IMR-90 (cell line): ENCODE measurements at regions not wholly inside any gene's neighbourhood (a gene's known extent, or its start where the extent isn't known, plus 50 kb on each side); places are given as distances from the start of the nearest gene placed in this dataset.

Source experiments
- ATAC-seq: fragments of 200-7000 bp; cut with Tn5 transposase; 2 replicates; pipeline ENCODE4 v1.9.1; 2020; ENCODE audit warnings: low read depth, mild to moderate bottlenecking, moderate library complexity
- BruUV-seq: library from RNA; stranded (reverse); fragments of 400-500 nt; replicated peaks from 2 replicates; lab custom pipeline; 2021; lab: Mats Ljungman, UMichigan
- CTCF ChIA-PET: fragments of 300-600 bp; formaldehyde crosslinking; extraction: SDS; loops from one replicate; lab custom pipeline; 2021; ENCODE audit warnings: antibody characterized with exemption; lab: Yijun Ruan, JAX
- POLR2A ChIA-PET: fragments of 300-600 bp; sonication (Branson Sonifier 250); formaldehyde crosslinking; loops from one replicate; lab custom pipeline; 2022; ENCODE audit warnings: antibody characterized with exemption; ENCODE audit not compliant: unreplicated experiment; lab: Charles Lee
- DNase-seq: peaks from one replicate; pipeline ENCODE4 v3.0.0; 2013
- H2AFZ ChIP-seq: replicated peaks from 2 replicates; pipeline ENCODE3; 2013; ENCODE audit warnings: low read length, mild to moderate bottlenecking; ENCODE audit not compliant: poor library complexity
- H2AK5ac ChIP-seq: 2 replicates; pipeline ENCODE4 v1.6.1; 2013; ENCODE audit warnings: low read depth, low read length, inconsistent platforms
- H2AK9ac ChIP-seq: replicated peaks from 2 replicates; pipeline ENCODE3; 2013; ENCODE audit warnings: mild to moderate bottlenecking, low read depth, low read length, moderate library complexity; ENCODE audit not compliant: poor library complexity
- H2BK120ac ChIP-seq: 2 replicates; pipeline ENCODE4 v1.6.1; 2013; ENCODE audit warnings: low read depth, low read length, inconsistent platforms
- H2BK15ac ChIP-seq: 3 replicates; pipeline ENCODE4 v1.6.1; 2013; ENCODE audit warnings: low read depth, low read length, inconsistent platforms
- H2BK20ac ChIP-seq: 2 replicates; pipeline ENCODE4 v1.6.1; 2013; ENCODE audit warnings: low read depth, mild to moderate bottlenecking, inconsistent platforms, low read length, moderate library complexity
- H2BK5ac ChIP-seq: 2 replicates; pipeline ENCODE4 v1.6.1; 2013; ENCODE audit warnings: mild to moderate bottlenecking, low read depth, low read length, inconsistent platforms; ENCODE audit not compliant: poor library complexity, severe bottlenecking
- H3K14ac ChIP-seq: replicated peaks from 2 replicates; pipeline ENCODE4 v1.6.1; 2013; ENCODE audit warnings: low read depth, low read length, inconsistent platforms
- H3K18ac ChIP-seq: 2 replicates; pipeline ENCODE4 v1.6.1; 2013; ENCODE audit warnings: low read depth, low read length, control low read depth
- H3K23ac ChIP-seq: 2 replicates; pipeline ENCODE4 v1.6.1; 2013; ENCODE audit warnings: low read depth, low read length, inconsistent platforms
- H3K27ac ChIP-seq: 2 replicates; pipeline ENCODE4 v1.5.1; 2013; ENCODE audit warnings: mild to moderate bottlenecking, control low read depth, low read length; ENCODE audit not compliant: insufficient read depth
- H3K27me3 ChIP-seq: 2 replicates; pipeline ENCODE4 v1.6.1; 2013; ENCODE audit warnings: low read length; ENCODE audit not compliant: control insufficient read depth, insufficient read depth
- H3K36me3 ChIP-seq: 2 replicates; pipeline ENCODE4 v1.6.1; 2013; ENCODE audit warnings: low read length, mixed read lengths; ENCODE audit not compliant: control insufficient read depth, insufficient read depth
- H3K4ac ChIP-seq: 2 replicates; pipeline ENCODE4 v1.6.1; 2013; ENCODE audit warnings: low read depth, low read length, inconsistent platforms
- H3K4me1 ChIP-seq: 2 replicates; pipeline ENCODE4 v1.6.1; 2013; ENCODE audit warnings: low read length, mixed read lengths; ENCODE audit not compliant: control insufficient read depth, insufficient read depth
- H3K4me2 ChIP-seq: 2 replicates; pipeline ENCODE4 v1.6.1; 2013; ENCODE audit warnings: low read depth, mild to moderate bottlenecking, control low read depth, low read length, moderate library complexity
- H3K4me3 ChIP-seq: 2 replicates; pipeline ENCODE4 v1.5.1; 2013; ENCODE audit warnings: low read depth, mild to moderate bottlenecking, control low read depth, low read length, moderate library complexity; ENCODE audit not compliant: insufficient read depth
- H3K56ac ChIP-seq: 2 replicates; pipeline ENCODE4 v1.6.1; 2013; ENCODE audit warnings: low read length, inconsistent platforms; ENCODE audit not compliant: insufficient read depth; ENCODE audit errors: extremely low read depth
- H3K79me1 ChIP-seq, 2 experiments: 2 replicates each; pipeline ENCODE4 v1.6.1; 2013; ENCODE audit warnings: low read length in 2 of 2, inconsistent platforms in 1 of 2, low read depth in 1 of 2
- H3K9ac ChIP-seq: 2 replicates; pipeline ENCODE4 v1.6.1; 2013; ENCODE audit warnings: low read depth, low read length, control low read depth
- H3K9me1 ChIP-seq: 2 replicates; pipeline ENCODE4 v1.6.1; 2013; ENCODE audit warnings: low read length, inconsistent platforms; ENCODE audit not compliant: insufficient read depth
- H3K9me3 ChIP-seq: 2 replicates; pipeline ENCODE4 v1.6.1; 2013; ENCODE audit warnings: low read length; ENCODE audit not compliant: control insufficient read depth, insufficient read depth
- H4K20me1 ChIP-seq: 2 replicates; pipeline ENCODE4 v1.6.1; 2013; ENCODE audit warnings: low read length, inconsistent platforms; ENCODE audit not compliant: insufficient read depth
- H4K5ac ChIP-seq: 2 replicates; pipeline ENCODE4 v1.6.1; 2013; ENCODE audit warnings: mild to moderate bottlenecking, low read depth, low read length, control low read depth
- H4K8ac ChIP-seq, 2 experiments: 2 replicates each; pipeline ENCODE4 v1.6.1; 2013; ENCODE audit warnings: low read depth in 2 of 2, low read length in 2 of 2, control low read depth in 1 of 2, inconsistent platforms in 1 of 2
- H4K91ac ChIP-seq: 2 replicates; pipeline ENCODE4 v1.6.1; 2013; ENCODE audit warnings: low read depth, low read length, inconsistent platforms; ENCODE audit not compliant: insufficient read depth
- BHLHE40 ChIP-seq: fragments of 150-350 bp; IDR thresholded peaks from 2 replicates; pipeline ENCODE4 v1.6.1; 2016; ENCODE audit warnings: mild to moderate bottlenecking, low read depth, low read length
- CEBPB ChIP-seq: IDR thresholded peaks from 2 replicates; pipeline ENCODE4 v1.6.1; 2012; ENCODE audit warnings: low read depth, low read length, improper control_type of control experiment
- CHD1 ChIP-seq: IDR thresholded peaks from 2 replicates; pipeline ENCODE4 v1.6.1; 2012; ENCODE audit warnings: low read depth, low read length, improper control_type of control experiment
- MXI1 ChIP-seq: IDR thresholded peaks from 2 replicates; pipeline ENCODE4 v1.6.1; 2012; ENCODE audit warnings: low read depth, mild to moderate bottlenecking, low read length, moderate library complexity, borderline replicate concordance
- NFE2L2 ChIP-seq: fragments of 150-350 bp; IDR thresholded peaks from 2 replicates; pipeline ENCODE4 v1.6.1; 2016; ENCODE audit warnings: low read depth, mild to moderate bottlenecking, low read length
- POLR2A ChIP-seq: IDR thresholded peaks from 2 replicates; pipeline ENCODE4 v1.6.1; 2012; ENCODE audit warnings: mild to moderate bottlenecking, low read depth, low read length
- RAD21 ChIP-seq: IDR thresholded peaks from 2 replicates; pipeline ENCODE4 v1.6.1; 2012; ENCODE audit warnings: low read length, improper control_type of control experiment
- RCOR1 ChIP-seq: IDR thresholded peaks from 2 replicates; pipeline ENCODE4 v1.6.1; 2012; ENCODE audit warnings: mild to moderate bottlenecking, low read length, improper control_type of control experiment; ENCODE audit not compliant: insufficient replicate concordance
- RFX5 ChIP-seq: IDR thresholded peaks from 2 replicates; pipeline ENCODE4 v1.8.0; 2012; ENCODE audit warnings: low read depth, mild to moderate bottlenecking, low read length, moderate library complexity
- SMC3 ChIP-seq: fragments of 150-350 bp; IDR thresholded peaks from 2 replicates; pipeline ENCODE4 v1.6.1; 2016; ENCODE audit warnings: low read depth, mild to moderate bottlenecking, antibody characterized with exemption, low read length, moderate library complexity
- USF2 ChIP-seq: fragments of 150-350 bp; IDR thresholded peaks from 2 replicates; pipeline ENCODE4 v1.6.1; 2017; ENCODE audit warnings: mild to moderate bottlenecking, antibody characterized with exemption, low read length, low read depth
- WGBS, 2 experiments: methylation state at CpG; one replicate each; pipeline versions ENCODE4 v1.1.5 to v1.1.7; 2013; ENCODE audit warnings: missing lambda C conversion rate in 2 of 2; ENCODE audit not compliant: insufficient read length in 1 of 2; ENCODE audit errors: extremely low coverage in 2 of 2; 5-methylcytosine and 5-hydroxymethylcytosine counted together
- dilution Hi-C: fragments of 300-500 bp; cut with HindIII; formaldehyde crosslinking; loops from one replicate; pipeline ENCODE4 v1.14.3; 2018; ENCODE audit warnings: low sequenced_read_pairs; ENCODE audit not compliant: unreplicated experiment
- in situ Hi-C: fragments of 300-500 bp; cut with MboI; formaldehyde crosslinking; loops from 3 replicates; pipeline ENCODE4 v1.14.3; 2019; ENCODE audit warnings: low sequenced_read_pairs, inconsistent platforms, mixed read lengths
- intact Hi-C: fragments of 100-400 bp; cut with micrococcal nuclease; formaldehyde crosslinking; loops from 2 replicates; pipeline ENCODE4 v1.10.0; 2022
- TF ChIP-seq, protein P1 (sequence below): conservative IDR thresholded peaks from 2 replicates; pipeline ENCODE4 v1.5.1; 2012; ENCODE audit warnings: mild to moderate bottlenecking, low read depth, low read length, improper control_type of control experiment
- TF ChIP-seq, protein P2 (sequence below): fragments of 150-350 bp; IDR thresholded peaks from 2 replicates; pipeline ENCODE4 v1.6.1; 2016; ENCODE audit warnings: low read depth, mild to moderate bottlenecking, low read length, moderate library complexity, borderline replicate concordance

GRCh38 chr3:178079966-178080365, 456.3 kb upstream of the KCNMB2 start:
- Histone ChIP-seq H2AK9ac (no peak overlapping the region), H4K20me1 (no peaks in the 10 kb centered on the region), H2BK120ac (no peak overlapping the region), H3K4me1 (peaks cover 7% of the 10 kb centered on the region), H2BK5ac (no peak overlapping the region), H3K9me1 (peaks cover 2% of the 10 kb centered on the region; the same call in 1 of the 2 replicates), H2BK20ac (no peak overlapping the region), H2AFZ (no peak overlapping the region), H4K8ac (no peak overlapping the region), H3K18ac (no peak overlapping the region; the same call in 1 of the 2 replicates), H3K4me3 (no peak overlapping the region), H3K27me3 (no peaks in the 10 kb centered on the region), H3K14ac (no peak overlapping the region), H3K9me3 (no peaks in the 10 kb centered on the region), H3K79me1 (no peaks in the 10 kb centered on the region), H3K23ac (no peak overlapping the region), H3K9ac (no peak overlapping the region), H3K27ac (no peak overlapping the region), H3K4me2 (no peak overlapping the region), H3K36me3 (no peaks in the 10 kb centered on the region), H4K91ac (no peak overlapping the region), H4K5ac (peak overlapping the region; percentile 13; the same call in 1 of the 2 replicates), H3K4ac (no peak overlapping the region), H2AK5ac (no peak overlapping the region), H3K56ac (no peak overlapping the region), H2BK15ac (no peak overlapping the region)
- DNase-seq = no peak
- intact Hi-C loops = loop anchor here (10.0 kb wide), 1 partner anchor 245 kb away; no protein-coding TSS in a partner anchor
- WGBS, 2 experiments = no CpG with 5 or more reads among the region's 1 CpG
- BruUV-seq = no TSS peak
- ChIA-PET POLR2A (no interaction called here), CTCF (no interaction called here)
- TF ChIP-seq, protein P1, sequence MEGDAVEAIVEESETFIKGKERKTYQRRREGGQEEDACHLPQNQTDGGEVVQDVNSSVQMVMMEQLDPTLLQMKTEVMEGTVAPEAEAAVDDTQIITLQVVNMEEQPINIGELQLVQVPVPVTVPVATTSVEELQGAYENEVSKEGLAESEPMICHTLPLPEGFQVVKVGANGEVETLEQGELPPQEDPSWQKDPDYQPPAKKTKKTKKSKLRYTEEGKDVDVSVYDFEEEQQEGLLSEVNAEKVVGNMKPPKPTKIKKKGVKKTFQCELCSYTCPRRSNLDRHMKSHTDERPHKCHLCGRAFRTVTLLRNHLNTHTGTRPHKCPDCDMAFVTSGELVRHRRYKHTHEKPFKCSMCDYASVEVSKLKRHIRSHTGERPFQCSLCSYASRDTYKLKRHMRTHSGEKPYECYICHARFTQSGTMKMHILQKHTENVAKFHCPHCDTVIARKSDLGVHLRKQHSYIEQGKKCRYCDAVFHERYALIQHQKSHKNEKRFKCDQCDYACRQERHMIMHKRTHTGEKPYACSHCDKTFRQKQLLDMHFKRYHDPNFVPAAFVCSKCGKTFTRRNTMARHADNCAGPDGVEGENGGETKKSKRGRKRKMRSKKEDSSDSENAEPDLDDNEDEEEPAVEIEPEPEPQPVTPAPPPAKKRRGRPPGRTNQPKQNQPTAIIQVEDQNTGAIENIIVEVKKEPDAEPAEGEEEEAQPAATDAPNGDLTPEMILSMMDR = no peak
- TF ChIP-seq SMC3 (no peak), NFE2L2 (no peak), RCOR1 (no peak), RAD21 (no peak), CHD1 (no peak), RFX5 (no peak), MXI1 (no peak), CEBPB (no peak), BHLHE40 (no peak), USF2 (no peak), POLR2A (no peak)
- TF ChIP-seq, protein P2, sequence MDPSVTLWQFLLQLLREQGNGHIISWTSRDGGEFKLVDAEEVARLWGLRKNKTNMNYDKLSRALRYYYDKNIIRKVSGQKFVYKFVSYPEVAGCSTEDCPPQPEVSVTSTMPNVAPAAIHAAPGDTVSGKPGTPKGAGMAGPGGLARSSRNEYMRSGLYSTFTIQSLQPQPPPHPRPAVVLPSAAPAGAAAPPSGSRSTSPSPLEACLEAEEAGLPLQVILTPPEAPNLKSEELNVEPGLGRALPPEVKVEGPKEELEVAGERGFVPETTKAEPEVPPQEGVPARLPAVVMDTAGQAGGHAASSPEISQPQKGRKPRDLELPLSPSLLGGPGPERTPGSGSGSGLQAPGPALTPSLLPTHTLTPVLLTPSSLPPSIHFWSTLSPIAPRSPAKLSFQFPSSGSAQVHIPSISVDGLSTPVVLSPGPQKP = no peak
- in situ Hi-C loops = no loop called here
- ATAC-seq = no peak
- dilution Hi-C loops = no loop called here
